ENCODE measurements at regions not wholly inside any gene's neighbourhood (a gene's known extent, or its start where the extent isn't known, plus 50 kb on each side); places are given as distances from the start of the nearest gene placed in this dataset.

- no peak overlapping the region for H3K4me2 ChIP-seq (ENCODE audit: insufficient read depth, low read length)
- no peak overlapping the region for H2AFZ ChIP-seq (ENCODE audit: low read length)
- DNase-seq (ENCODE audit: insufficient read length, low spot score, missing footprints), result no peak
- no peaks in the 10 kb centered on the region for H3K9me3 ChIP-seq (ENCODE audit: low read depth, low read length)
- no peak overlapping the region for H3K27ac ChIP-seq (ENCODE audit: low read depth, low read length)
- no peaks in the 10 kb centered on the region for H4K20me1 ChIP-seq (ENCODE audit: insufficient read depth, low read length)
- no peaks in the 10 kb centered on the region for H3K4me1 ChIP-seq (ENCODE audit: insufficient read depth, low read length)
- no peaks in the 10 kb centered on the region for H3K79me2 ChIP-seq (ENCODE audit: insufficient read depth, low read length)
- no peak overlapping the region for H3K4me3 ChIP-seq (ENCODE audit: insufficient read depth, low read length)
- H3K36me3 ChIP-seq (ENCODE audit: insufficient read depth, low read length), result no peaks in the 10 kb centered on the region
- no peaks in the 10 kb centered on the region for H3K27me3 ChIP-seq (ENCODE audit: insufficient read depth, low read length)
- TF ChIP-seq CTCF (IDR thresholded peaks at IDR 0.05; ENCODE audit: extremely low read depth, low read depth, low read length), result no peak
Observed at GRCh38 chr12:93214523-93215289, 163.0 kb upstream of the NUDT4 start.

GRCh38 chr12:93215290-93215678 lies 162.4 kb upstream of the NUDT4 start:
- Histone ChIP-seq H4K20me1 (ENCODE audit: insufficient read depth, low read length) (no peaks in the 10 kb centered on the region), H3K27ac (ENCODE audit: low read depth, low read length) (no peak overlapping the region), H3K27me3 (ENCODE audit: insufficient read depth, low read length) (no peaks in the 10 kb centered on the region), H3K36me3 (ENCODE audit: insufficient read depth, low read length) (no peaks in the 10 kb centered on the region), H3K4me2 (ENCODE audit: insufficient read depth, low read length) (no peak overlapping the region), H3K9me3 (ENCODE audit: low read depth, low read length) (no peaks in the 10 kb centered on the region), H3K4me1 (ENCODE audit: insufficient read depth, low read length) (no peaks in the 10 kb centered on the region), H2AFZ (ENCODE audit: low read length) (no peak overlapping the region), H3K79me2 (ENCODE audit: insufficient read depth, low read length) (no peaks in the 10 kb centered on the region), H3K4me3 (ENCODE audit: insufficient read depth, low read length) (no peak overlapping the region)
- DNase-seq (ENCODE audit: insufficient read length, low spot score, missing footprints), result no peak
- TF ChIP-seq CTCF (IDR thresholded peaks at IDR 0.05; ENCODE audit: extremely low read depth, low read depth, low read length), result no peak

- TF ChIP-seq CTCF (IDR thresholded peaks at IDR 0.05; ENCODE audit: extremely low read depth, low read depth, low read length), result no peak
- no peaks in the 10 kb centered on the region for H3K79me2 ChIP-seq (ENCODE audit: insufficient read depth, low read length)
Observed at GRCh38 chr12:93219947-93220346, 157.8 kb upstream of the NUDT4 start.

GRCh38 chr12:93221841-93222240 lies 155.9 kb upstream of the NUDT4 start:
- DNase-seq (ENCODE audit: insufficient read length, low spot score, missing footprints), result no peak
- Histone ChIP-seq H2AFZ (ENCODE audit: low read length) (no peak overlapping the region), H3K27me3 (ENCODE audit: insufficient read depth, low read length) (no peaks in the 10 kb centered on the region), H3K36me3 (ENCODE audit: insufficient read depth, low read length) (no peaks in the 10 kb centered on the region), H4K20me1 (ENCODE audit: insufficient read depth, low read length) (no peaks in the 10 kb centered on the region), H3K27ac (ENCODE audit: low read depth, low read length) (no peak overlapping the region), H3K9me3 (ENCODE audit: low read depth, low read length) (no peaks in the 10 kb centered on the region), H3K4me3 (ENCODE audit: insufficient read depth, low read length) (no peak overlapping the region), H3K4me2 (ENCODE audit: insufficient read depth, low read length) (no peak overlapping the region), H3K4me1 (ENCODE audit: insufficient read depth, low read length) (peaks cover 8% of the 10 kb centered on the region), H3K79me2 (ENCODE audit: insufficient read depth, low read length) (no peaks in the 10 kb centered on the region)
- no peak for TF ChIP-seq CTCF (IDR thresholded peaks at IDR 0.05; ENCODE audit: extremely low read depth, low read depth, low read length)

More at GRCh38 chr12:93219947-93220346, 157.8 kb upstream of the NUDT4 start:
- Histone ChIP-seq H3K27ac (ENCODE audit: low read depth, low read length) (no peak overlapping the region), H3K4me1 (ENCODE audit: insufficient read depth, low read length) (peaks cover 8% of the 10 kb centered on the region), H3K4me3 (ENCODE audit: insufficient read depth, low read length) (no peak overlapping the region), H3K4me2 (ENCODE audit: insufficient read depth, low read length) (no peak overlapping the region), H3K36me3 (ENCODE audit: insufficient read depth, low read length) (no peaks in the 10 kb centered on the region), H3K27me3 (ENCODE audit: insufficient read depth, low read length) (no peaks in the 10 kb centered on the region), H4K20me1 (ENCODE audit: insufficient read depth, low read length) (no peaks in the 10 kb centered on the region), H3K9me3 (ENCODE audit: low read depth, low read length) (no peaks in the 10 kb centered on the region), H2AFZ (ENCODE audit: low read length) (no peak overlapping the region)
- DNase-seq (ENCODE audit: insufficient read length, low spot score, missing footprints), result no peak

All from osteoblast (primary cell).